SKM-1 treated with dmso at 0.1 percent for 144 hours (cell line): ENCODE measurements at regions not wholly inside any gene's neighbourhood (a gene's known extent, or its start where the extent isn't known, plus 50 kb on each side); places are given as distances from the start of the nearest gene placed in this dataset.
A peak's percentile ranks its signal among the peaks of the same experiment; 100 is the strongest.

Experiments used
- DNase-seq: peaks from one replicate; lab custom pipeline; 2025; ENCODE audit not compliant: unreplicated experiment; lab: John Stamatoyannopoulos, UW

DNA sequence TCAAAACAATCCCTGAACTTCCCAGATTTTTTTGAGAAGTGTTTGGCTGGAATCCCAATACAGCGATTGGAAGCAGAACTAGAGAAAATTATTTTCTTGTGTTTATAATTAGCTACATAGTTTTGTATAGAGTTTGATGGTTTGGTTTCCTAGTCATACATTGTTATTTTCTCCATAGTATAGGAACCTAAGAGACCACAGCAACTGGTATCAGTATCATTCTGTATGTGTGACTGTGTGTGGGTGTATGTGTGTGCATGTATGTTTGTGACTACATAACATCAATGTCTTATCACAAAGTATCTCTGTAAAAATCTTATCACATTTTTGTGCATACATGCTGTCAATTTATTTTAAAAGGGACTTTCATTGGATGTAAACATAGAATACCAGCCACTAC lies 780.5 kb downstream of the MRPL39 start:
- DNase-seq, result no peak

DNA sequence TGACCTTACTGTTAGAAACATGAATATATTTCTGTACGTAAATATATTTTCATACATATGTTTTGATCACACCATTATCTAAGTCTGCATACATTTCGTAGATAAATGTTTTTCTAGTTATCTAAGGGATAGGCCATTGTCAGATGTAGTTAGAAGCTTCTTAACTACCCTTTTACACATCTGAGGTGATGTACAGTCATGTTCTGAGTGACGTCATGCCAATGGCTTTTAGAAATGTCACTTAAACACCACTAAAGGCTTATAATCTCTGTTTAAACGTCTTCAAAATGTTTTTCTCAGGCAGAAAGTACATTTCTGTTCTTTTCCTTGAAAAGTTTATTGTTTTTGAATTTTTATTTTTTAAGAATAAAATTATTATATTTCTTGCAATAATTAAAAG lies 781.9 kb downstream of the MRPL39 start:
- no peak for DNase-seq

- no peak for DNase-seq
These were observed 783.1 kb downstream of the MRPL39 start for GRCh38 chr21:24824209-24824608.

DNA sequence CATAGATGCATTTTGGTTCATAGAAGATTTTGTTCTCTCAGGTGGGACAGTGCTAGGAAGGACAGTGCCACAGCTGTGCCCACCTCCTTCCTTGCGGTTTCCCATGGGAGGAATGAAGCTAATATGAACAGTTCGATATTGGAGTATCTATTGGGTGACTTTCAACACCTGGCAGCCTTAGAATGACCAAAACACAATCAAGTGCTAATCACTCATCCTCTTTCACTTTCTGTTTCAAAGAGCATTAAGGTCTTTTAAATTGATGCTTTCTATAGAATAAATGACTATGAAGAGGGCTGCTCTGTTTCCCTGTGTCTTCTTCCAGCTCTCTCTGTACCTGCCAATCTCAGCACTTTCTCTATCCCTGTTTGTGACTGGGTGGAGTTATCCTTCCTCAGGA lies 784.0 kb downstream of the MRPL39 start:
- no peak for DNase-seq

DNA sequence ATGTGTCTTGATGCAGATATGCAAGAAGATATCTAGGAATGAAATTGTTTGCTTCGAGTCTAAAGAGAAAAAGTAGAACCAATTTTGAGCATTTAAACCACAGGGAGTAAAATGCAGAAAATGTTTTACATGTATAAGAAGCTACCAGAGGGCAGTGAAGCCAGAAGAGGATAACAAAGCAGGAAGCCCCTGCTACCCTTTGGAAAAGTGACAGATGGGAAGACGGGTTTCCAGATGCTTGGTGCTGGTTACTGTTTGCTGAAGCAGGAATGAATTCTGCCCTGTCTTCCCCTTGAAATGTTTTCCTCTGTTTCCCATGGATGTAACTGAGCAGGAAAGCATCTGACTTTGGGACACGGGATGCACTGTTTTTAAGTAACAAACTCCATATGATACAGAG lies 822.2 kb downstream of the MRPL39 start:
- no peak for DNase-seq

- DNase-seq, result no peak
These were observed 826.1 kb downstream of the MRPL39 start for GRCh38 chr21:24781146-24781545.

GRCh38 chr21:24759348-24760075 lies 847.8 kb downstream of the MRPL39 start:
- peak; percentile 39 for DNase-seq

- no peak for DNase-seq
These were observed 869.2 kb downstream of the MRPL39 start for GRCh38 chr21:24738063-24738462.

GRCh38 chr21:24737296-24737850 lies 869.9 kb downstream of the MRPL39 start:
- no peak for DNase-seq

GRCh38 chr21:24730661-24731060 lies 876.6 kb downstream of the MRPL39 start:
- DNase-seq, result no peak

GRCh38 chr21:24729568-24729967 lies 877.7 kb downstream of the MRPL39 start:
- no peak for DNase-seq

- DNase-seq, result no peak
These were observed 879.4 kb downstream of the MRPL39 start for GRCh38 chr21:24727803-24728440.

- no peak for DNase-seq
These were observed 890.9 kb downstream of the MRPL39 start for GRCh38 chr21:24716281-24716918.

- no peak for DNase-seq
These were observed 892.6 kb downstream of the MRPL39 start for GRCh38 chr21:24714646-24715200.

- no peak for DNase-seq
These were observed 902.1 kb downstream of the MRPL39 start for GRCh38 chr21:24705201-24705600.

- DNase-seq, result no peak
These were observed 913.5 kb downstream of the MRPL39 start for GRCh38 chr21:24693779-24694178.

GRCh38 chr21:24681456-24681855 lies 925.8 kb downstream of the MRPL39 start:
- DNase-seq, result no peak

GRCh38 chr21:24671901-24672300 lies 935.4 kb downstream of the MRPL39 start:
- DNase-seq, result no peak

DNA sequence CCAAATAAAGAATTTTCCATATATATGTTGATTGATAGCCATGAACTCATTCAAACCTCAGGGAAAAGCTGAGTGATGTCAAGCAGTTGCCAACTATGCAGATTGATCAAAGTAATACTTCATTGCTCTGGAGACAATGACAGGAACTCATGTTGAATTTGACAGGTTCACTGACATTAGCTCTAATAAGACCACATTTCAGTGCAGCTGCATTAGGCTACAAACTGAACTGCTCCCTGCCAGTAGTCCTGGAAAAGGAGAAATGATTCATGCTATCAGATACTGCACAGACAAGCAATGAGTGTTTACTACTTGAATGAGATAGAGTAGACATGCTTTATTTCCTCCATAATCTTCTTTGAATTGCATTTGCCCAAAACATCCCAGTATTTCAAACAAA lies 948.4 kb downstream of the MRPL39 start:
- no peak for DNase-seq

DNA sequence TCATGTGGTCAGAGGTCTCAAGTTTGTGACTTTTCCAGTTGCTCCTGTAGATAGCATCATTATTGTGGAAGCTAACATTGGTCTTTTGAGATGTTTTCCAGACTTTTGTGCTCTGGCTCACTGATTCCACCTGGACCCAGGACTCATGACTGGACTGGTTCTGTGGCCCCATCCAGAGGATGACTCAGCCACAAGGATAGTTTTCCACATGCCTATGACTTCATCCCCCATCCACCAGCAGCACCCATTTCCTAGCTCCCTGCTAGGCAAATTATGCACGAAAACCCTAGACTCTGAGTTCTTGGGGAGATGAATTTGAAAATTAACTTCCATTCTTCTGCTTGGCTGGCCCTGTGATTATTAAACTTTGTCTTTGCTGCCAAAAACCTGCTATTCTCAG lies 949.3 kb downstream of the MRPL39 start:
- no peak for DNase-seq

DNA sequence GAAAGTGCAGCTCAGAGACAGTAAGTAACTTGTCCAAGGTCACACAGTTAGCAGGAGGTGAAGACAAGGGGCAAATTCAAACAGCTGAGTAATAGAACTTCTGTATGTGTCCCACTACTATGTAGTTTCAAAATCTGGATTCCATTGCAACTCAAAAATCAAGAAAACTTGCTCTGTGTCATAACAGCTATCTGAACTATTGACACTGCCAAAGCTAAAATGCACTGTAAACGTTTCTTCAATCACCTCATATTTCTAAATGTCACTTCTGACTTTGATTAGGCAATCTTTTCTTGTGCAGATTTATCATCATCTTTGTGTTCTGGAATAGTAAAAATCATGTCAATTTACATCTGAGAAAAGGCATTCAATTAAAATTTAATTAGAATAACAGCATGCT lies 957.6 kb downstream of the MRPL39 start:
- no peak for DNase-seq

- DNase-seq, result no peak
These were observed 970.6 kb downstream of the MRPL39 start for GRCh38 chr21:24636696-24637095.
